ENCODE measurements at regions not wholly inside any gene's neighbourhood (a gene's known extent, or its start where the extent isn't known, plus 50 kb on each side); places are given as distances from the start of the nearest gene placed in this dataset.

- no peaks in the 10 kb centered on the region for H3K27me3 Mint-ChIP-seq
- H3K4me3 Mint-ChIP-seq, result no peak overlapping the region
- peaks cover 3 to 21% (median 9%) of the 10 kb centered on the region in 3 donors for H3K9me3 Mint-ChIP-seq
- no peaks in the 10 kb centered on the region for H3K36me3 Mint-ChIP-seq
- H3K27ac Mint-ChIP-seq, result no peak overlapping the region
- H3K4me1 Mint-ChIP-seq, result no peaks in the 10 kb centered on the region
These were observed 121.1 kb downstream of the HGF start for GRCh38 chr7:81648716-81649115.

- no peak overlapping the region for H3K4me3 Mint-ChIP-seq
- H3K4me1 Mint-ChIP-seq, result no peaks in the 10 kb centered on the region
- no peaks in the 10 kb centered on the region for H3K36me3 Mint-ChIP-seq
- no peak overlapping the region for H3K27ac Mint-ChIP-seq
- no peaks in the 10 kb centered on the region for H3K27me3 Mint-ChIP-seq
- peaks cover 3 to 14% (median 12%) of the 10 kb centered on the region in 3 donors for H3K9me3 Mint-ChIP-seq
These were observed 124.4 kb downstream of the HGF start for GRCh38 chr7:81645435-81645834.

- H3K4me3 Mint-ChIP-seq, result no peak overlapping the region
- H3K27ac Mint-ChIP-seq, result no peak overlapping the region
These were observed 128.0 kb downstream of the HGF start for GRCh38 chr7:81641873-81642272.

GRCh38 chr7:81638198-81638597, 131.6 kb downstream of the HGF start:
- H3K27ac Mint-ChIP-seq, result no peak overlapping the region
- no peaks in the 10 kb centered on the region for H3K4me1 Mint-ChIP-seq
- H3K9me3 Mint-ChIP-seq, result peaks cover 0 to 6% (median 2%) of the 10 kb centered on the region in 3 donors
- no peak overlapping the region for H3K4me3 Mint-ChIP-seq
- H3K36me3 Mint-ChIP-seq, result no peaks in the 10 kb centered on the region
- no peaks in the 10 kb centered on the region for H3K27me3 Mint-ChIP-seq

More at GRCh38 chr7:81641873-81642272, 128.0 kb downstream of the HGF start:
- H3K9me3 Mint-ChIP-seq, result peaks cover 3 to 14% (median 4%) of the 10 kb centered on the region in 3 donors
- H3K27me3 Mint-ChIP-seq, result no peaks in the 10 kb centered on the region
- no peaks in the 10 kb centered on the region for H3K36me3 Mint-ChIP-seq
- H3K4me1 Mint-ChIP-seq, result no peaks in the 10 kb centered on the region

GRCh38 chr7:81637534-81637933, 132.3 kb downstream of the HGF start:
- H3K4me1 Mint-ChIP-seq, result no peaks in the 10 kb centered on the region
- no peaks in the 10 kb centered on the region for H3K27me3 Mint-ChIP-seq
- H3K9me3 Mint-ChIP-seq, result peaks cover 0 to 6% (median 2%) of the 10 kb centered on the region in 3 donors
- H3K4me3 Mint-ChIP-seq, result no peak overlapping the region
- no peaks in the 10 kb centered on the region for H3K36me3 Mint-ChIP-seq
- no peak overlapping the region for H3K27ac Mint-ChIP-seq

- Mint-ChIP-seq H3K4me1 (no peaks in the 10 kb centered on the region), H3K9me3 (peaks cover 0 to 1% (median 0%) of the 10 kb centered on the region in 3 donors), H3K36me3 (no peaks in the 10 kb centered on the region), H3K27me3 (no peaks in the 10 kb centered on the region), H3K27ac (no peak overlapping the region), H3K4me3 (no peak overlapping the region)
These were observed 137.4 kb downstream of the HGF start for GRCh38 chr7:81632418-81632817.

GRCh38 chr7:81630600-81630999, 139.2 kb downstream of the HGF start:
- Mint-ChIP-seq H3K4me1 (no peaks in the 10 kb centered on the region), H3K4me3 (no peak overlapping the region), H3K36me3 (no peaks in the 10 kb centered on the region), H3K27me3 (no peaks in the 10 kb centered on the region), H3K9me3 (peaks cover 0 to 1% (median 0%) of the 10 kb centered on the region in 3 donors), H3K27ac (no peak overlapping the region)

- no peak overlapping the region for H3K27ac Mint-ChIP-seq
- no peak overlapping the region for H3K4me3 Mint-ChIP-seq
- no peaks in the 10 kb centered on the region for H3K36me3 Mint-ChIP-seq
- H3K9me3 Mint-ChIP-seq, result peaks cover 0 to 1% (median 0%) of the 10 kb centered on the region in 3 donors
- H3K4me1 Mint-ChIP-seq, result no peaks in the 10 kb centered on the region
- H3K27me3 Mint-ChIP-seq, result no peaks in the 10 kb centered on the region
These were observed 140.1 kb downstream of the HGF start for GRCh38 chr7:81629702-81630101.

GRCh38 chr7:81628951-81629350, 140.9 kb downstream of the HGF start:
- no peaks in the 10 kb centered on the region for H3K4me1 Mint-ChIP-seq
- H3K9me3 Mint-ChIP-seq, result no peaks in the 10 kb centered on the region
- H3K36me3 Mint-ChIP-seq, result no peaks in the 10 kb centered on the region
- no peak overlapping the region for H3K27ac Mint-ChIP-seq
- no peaks in the 10 kb centered on the region for H3K27me3 Mint-ChIP-seq
- no peak overlapping the region for H3K4me3 Mint-ChIP-seq

- H3K27ac Mint-ChIP-seq, result no peak overlapping the region
- H3K4me3 Mint-ChIP-seq, result no peak overlapping the region
- H3K4me1 Mint-ChIP-seq, result no peaks in the 10 kb centered on the region
- no peaks in the 10 kb centered on the region for H3K27me3 Mint-ChIP-seq
- H3K9me3 Mint-ChIP-seq, result peaks cover 0 to 2% (median 0%) of the 10 kb centered on the region in 3 donors
- H3K36me3 Mint-ChIP-seq, result no peaks in the 10 kb centered on the region
These were observed 142.1 kb downstream of the HGF start for GRCh38 chr7:81627536-81628287.

GRCh38 chr7:81626008-81626407, 143.8 kb downstream of the HGF start:
- peaks cover 0 to 4% (median 2%) of the 10 kb centered on the region in 3 donors for H3K9me3 Mint-ChIP-seq

GRCh38 chr7:81624650-81625631, 144.9 kb downstream of the HGF start:
- Mint-ChIP-seq H3K4me1 (no peaks in the 10 kb centered on the region), H3K27ac (no peak overlapping the region), H3K9me3 (peaks cover 0 to 4% (median 2%) of the 10 kb centered on the region in 3 donors)

More at GRCh38 chr7:81626008-81626407, 143.8 kb downstream of the HGF start:
- Mint-ChIP-seq H3K27me3 (no peaks in the 10 kb centered on the region), H3K4me1 (no peaks in the 10 kb centered on the region), H3K27ac (no peak overlapping the region), H3K4me3 (no peak overlapping the region), H3K36me3 (no peaks in the 10 kb centered on the region)

GRCh38 chr7:81624021-81624592, 145.7 kb downstream of the HGF start:
- Mint-ChIP-seq H3K36me3 (no peaks in the 10 kb centered on the region), H3K27ac (no peak overlapping the region), H3K27me3 (no peaks in the 10 kb centered on the region), H3K4me3 (no peak overlapping the region), H3K9me3 (peaks cover 0 to 7% (median 2%) of the 10 kb centered on the region in 3 donors), H3K4me1 (no peaks in the 10 kb centered on the region)

More at GRCh38 chr7:81624650-81625631, 144.9 kb downstream of the HGF start:
- Mint-ChIP-seq H3K27me3 (no peaks in the 10 kb centered on the region), H3K4me3 (no peak overlapping the region), H3K36me3 (no peaks in the 10 kb centered on the region)

- H3K36me3 Mint-ChIP-seq, result no peaks in the 10 kb centered on the region
- no peak overlapping the region for H3K4me3 Mint-ChIP-seq
- no peak overlapping the region for H3K27ac Mint-ChIP-seq
- peaks cover 0 to 9% (median 2%) of the 10 kb centered on the region in 3 donors for H3K9me3 Mint-ChIP-seq
- H3K4me1 Mint-ChIP-seq, result no peaks in the 10 kb centered on the region
- H3K27me3 Mint-ChIP-seq, result no peaks in the 10 kb centered on the region
These were observed 146.5 kb downstream of the HGF start for GRCh38 chr7:81623251-81623855.

All from IgD-negative memory B cell (primary cell).